ENCODE measurements at regions not wholly inside any gene's neighbourhood (a gene's known extent, or its start where the extent isn't known, plus 50 kb on each side); places are given as distances from the start of the nearest gene placed in this dataset.

GRCh38 chr16:54694651-54695050 is 236.0 kb upstream of the IRX5 start:
- H3K9me3 ChIP-seq (ENCODE audit: low read depth), result no peaks in the 10 kb centered on the region
- no peak for TF ChIP-seq EZH2 (IDR thresholded peaks at IDR 0.05; ENCODE audit: insufficient read depth, poor library complexity, severe bottlenecking)
- no peak for TF ChIP-seq EZH2phosphoT487 (IDR thresholded peaks at IDR 0.05; ENCODE audit: insufficient read depth, low read depth)
- H3F3A ChIP-seq (ENCODE audit: insufficient read depth), result no peaks in the 10 kb centered on the region
- no peaks in the 10 kb centered on the region for H3K79me2 ChIP-seq (ENCODE audit: insufficient read depth)
- H3K27me3 ChIP-seq (replicated peaks; ENCODE audit: insufficient read depth), result peaks cover 12% of the 10 kb centered on the region
- H4K20me1 ChIP-seq (ENCODE audit: insufficient read depth), result no peaks in the 10 kb centered on the region
- H3K4me1 ChIP-seq (ENCODE audit: insufficient read depth), result no peaks in the 10 kb centered on the region
- H3K9me2 ChIP-seq (ENCODE audit: insufficient read depth), result no peaks in the 10 kb centered on the region
- no peaks in the 10 kb centered on the region for H3K36me3 ChIP-seq (ENCODE audit: low read depth)
- DNase-seq, result peak; percentile 21
- H3K9ac ChIP-seq, result no peak overlapping the region
- H3K27ac ChIP-seq, result no peak overlapping the region
- H3K4me2 ChIP-seq (ENCODE audit: unreplicated experiment), result no peak overlapping the region
- 41 to 51% methylated on average over 2 of the region's 2 CpGs for WGBS, 2 experiments (ENCODE audit: low coverage in 1 of 2, low lambda C conversion rate in 2 of 2, missing lambda C conversion rate in 2 of 2)
- H3K4me3 ChIP-seq, result no peak overlapping the region
- H2AFZ ChIP-seq, result no peak overlapping the region
- in situ Hi-C loops (cut with MboI), result no loop called here

- Histone ChIP-seq H3K4me3 (no peak overlapping the region), H3K79me2 (ENCODE audit: insufficient read depth) (no peaks in the 10 kb centered on the region), H3F3A (ENCODE audit: insufficient read depth) (no peaks in the 10 kb centered on the region), H3K4me1 (ENCODE audit: insufficient read depth) (no peaks in the 10 kb centered on the region), H3K27ac (no peak overlapping the region), H3K9ac (no peak overlapping the region), H3K9me3 (ENCODE audit: low read depth) (no peaks in the 10 kb centered on the region), H4K20me1 (ENCODE audit: insufficient read depth) (no peaks in the 10 kb centered on the region), H3K36me3 (ENCODE audit: low read depth) (no peaks in the 10 kb centered on the region), H3K9me2 (ENCODE audit: insufficient read depth) (no peaks in the 10 kb centered on the region), H2AFZ (no peak overlapping the region), H3K4me2 (ENCODE audit: unreplicated experiment) (no peak overlapping the region), H3K27me3 (replicated peaks; ENCODE audit: insufficient read depth) (peaks cover 12% of the 10 kb centered on the region)
- in situ Hi-C loops (cut with MboI), result no loop called here
- TF ChIP-seq EZH2phosphoT487 (IDR thresholded peaks at IDR 0.05; ENCODE audit: insufficient read depth, low read depth) (no peak), EZH2 (IDR thresholded peaks at IDR 0.05; ENCODE audit: insufficient read depth, poor library complexity, severe bottlenecking) (no peak)
- DNase-seq, result no peak
Observed at GRCh38 chr16:54693864-54694263, 236.8 kb upstream of the IRX5 start.

- Histone ChIP-seq H3K9me3 (ENCODE audit: low read depth) (no peaks in the 10 kb centered on the region), H3K27ac (no peak overlapping the region), H3F3A (ENCODE audit: insufficient read depth) (no peaks in the 10 kb centered on the region), H3K4me1 (ENCODE audit: insufficient read depth) (no peaks in the 10 kb centered on the region), H3K4me2 (ENCODE audit: unreplicated experiment) (no peak overlapping the region), H3K36me3 (ENCODE audit: low read depth) (no peaks in the 10 kb centered on the region), H3K79me2 (ENCODE audit: insufficient read depth) (no peaks in the 10 kb centered on the region), H3K9ac (no peak overlapping the region), H3K27me3 (replicated peaks; ENCODE audit: insufficient read depth) (no peaks in the 10 kb centered on the region; the same call in 1 of the 2 replicates), H2AFZ (no peak overlapping the region), H4K20me1 (ENCODE audit: insufficient read depth) (no peaks in the 10 kb centered on the region), H3K4me3 (no peak overlapping the region), H3K9me2 (ENCODE audit: insufficient read depth) (no peaks in the 10 kb centered on the region)
- WGBS, 2 experiments (ENCODE audit: low coverage in 1 of 2, low lambda C conversion rate in 2 of 2, missing lambda C conversion rate in 2 of 2), result 39 to 53% methylated on average over 2 of the region's 2 CpGs
- TF ChIP-seq EZH2phosphoT487 (IDR thresholded peaks at IDR 0.05; ENCODE audit: insufficient read depth, low read depth), result no peak
- in situ Hi-C loops (cut with MboI), result no loop called here
- DNase-seq, result no peak
Observed at GRCh38 chr16:54690710-54691109, 240.0 kb upstream of the IRX5 start.

- in situ Hi-C loops (cut with MboI), result no loop called here
- Histone ChIP-seq H3K9me2 (ENCODE audit: insufficient read depth) (no peaks in the 10 kb centered on the region), H3K27me3 (replicated peaks; ENCODE audit: insufficient read depth) (no peaks in the 10 kb centered on the region; the same call in 1 of the 2 replicates), H2AFZ (no peak overlapping the region), H3F3A (ENCODE audit: insufficient read depth) (no peaks in the 10 kb centered on the region), H4K20me1 (ENCODE audit: insufficient read depth) (no peaks in the 10 kb centered on the region), H3K79me2 (ENCODE audit: insufficient read depth) (no peaks in the 10 kb centered on the region), H3K36me3 (ENCODE audit: low read depth) (no peaks in the 10 kb centered on the region), H3K27ac (no peak overlapping the region), H3K4me2 (ENCODE audit: unreplicated experiment) (no peak overlapping the region), H3K4me3 (no peak overlapping the region), H3K9me3 (ENCODE audit: low read depth) (no peaks in the 10 kb centered on the region), H3K9ac (no peak overlapping the region), H3K4me1 (ENCODE audit: insufficient read depth) (no peaks in the 10 kb centered on the region)
- no peak for DNase-seq
- whole genome bisulfite sequencing, 2 experiments (ENCODE audit: low coverage in 1 of 2, low lambda C conversion rate in 2 of 2, missing lambda C conversion rate in 2 of 2), result 39 to 47% methylated on average over 2 of the region's 2 CpGs
- TF ChIP-seq EZH2 (IDR thresholded peaks at IDR 0.05; ENCODE audit: insufficient read depth, poor library complexity, severe bottlenecking) (no peak), EZH2phosphoT487 (IDR thresholded peaks at IDR 0.05; ENCODE audit: insufficient read depth, low read depth) (no peak)
Observed at GRCh38 chr16:54690306-54690705, 240.4 kb upstream of the IRX5 start.

Measured in GM23248 (cell line).